Natural killer cell (primary cell): ENCODE measurements at regions not wholly inside any gene's neighbourhood (a gene's known extent, or its start where the extent isn't known, plus 50 kb on each side); places are given as distances from the start of the nearest gene placed in this dataset.

ENCODE experiments used
- ATAC-seq, 3 donors: fragments of 150-1000 bp in 2 of 3; fragments of 200-7000 bp in 1 of 3; cut with Tn5 transposase; 1 replicate in 1 of 3; 2 replicates in 2 of 3; pipeline ENCODE4 v1.10.0; 2021; ENCODE audit warnings: mild to moderate bottlenecking in 2 of 3, moderate library complexity in 2 of 3
- DNase-seq, 2 donors: peaks; one replicate each; pipeline versions ENCODE4 v3.0.0 to v3.0.0-alpha.2; 2013 to 2021; ENCODE audit warnings: mixed read lengths in 1 of 2
- H3K27ac ChIP-seq: one replicate; pipeline ENCODE4 v1.5.1; 2013; ENCODE audit warnings: mild to moderate bottlenecking, low read length
- H3K27me3 ChIP-seq: one replicate; pipeline ENCODE4 v1.6.1; 2013; ENCODE audit warnings: low read length; ENCODE audit not compliant: control insufficient read depth, insufficient read depth
- H3K36me3 ChIP-seq: one replicate; pipeline ENCODE4 v1.6.1; 2013; ENCODE audit warnings: low read length; ENCODE audit not compliant: control insufficient read depth, insufficient read depth
- H3K4me1 ChIP-seq: one replicate; pipeline ENCODE4 v1.6.1; 2013; ENCODE audit warnings: low read length; ENCODE audit not compliant: control insufficient read depth, insufficient read depth
- H3K4me3 ChIP-seq: one replicate; pipeline ENCODE4 v1.5.1; 2013; ENCODE audit warnings: low read length
- H3K9me3 ChIP-seq: one replicate; pipeline ENCODE4 v1.6.1; 2013; ENCODE audit warnings: low read length; ENCODE audit not compliant: control insufficient read depth, insufficient read depth
- H3K27ac Mint-ChIP-seq, 2 donors: one replicate each; pipeline ENCODE4 v1.8.0; 2022; ENCODE audit warnings: mild to moderate bottlenecking in 2 of 2, mixed read lengths in 2 of 2, moderate library complexity in 1 of 2
- H3K27me3 Mint-ChIP-seq, 2 donors: one replicate each; pipeline ENCODE4 v1.8.0; 2022; ENCODE audit warnings: low read depth in 2 of 2, mixed read lengths in 2 of 2
- H3K36me3 Mint-ChIP-seq: one replicate; pipeline ENCODE4 v1.8.0; 2022; ENCODE audit warnings: mixed read lengths
- H3K4me1 Mint-ChIP-seq, 2 donors: one replicate each; pipeline ENCODE4 v1.8.0; 2022; ENCODE audit warnings: mixed read lengths in 2 of 2
- H3K4me3 Mint-ChIP-seq: one replicate; pipeline ENCODE4 v1.8.0; 2022; ENCODE audit warnings: mild to moderate bottlenecking, moderate library complexity, mixed read lengths
- H3K9me3 Mint-ChIP-seq, 2 donors: one replicate each; pipeline ENCODE4 v1.8.0; 2022; ENCODE audit warnings: mixed read lengths in 2 of 2
- CTCF ChIP-seq: fragments of 200-600 bp; IDR thresholded peaks from one replicate; pipeline ENCODE4 v1.8.0; 2022; ENCODE audit warnings: antibody characterized with exemption
- WGBS: methylation state at CpG from one replicate; pipeline ENCODE4 v1.1.7; 2013; ENCODE audit warnings: missing lambda C conversion rate; ENCODE audit not compliant: insufficient coverage; 5-methylcytosine and 5-hydroxymethylcytosine counted together
- intact Hi-C: fragments of 100-400 bp; cut with micrococcal nuclease; formaldehyde crosslinking; loops from one replicate; pipeline ENCODE4 v1.14.2; 2022

GRCh38 chr1:217138173-217138765 is 415.0 kb upstream of the ESRRG start:
- Mint-ChIP-seq H3K9me3 (peaks cover 6 to 11% of the 10 kb centered on the region in 2 donors), H3K27ac (no peak overlapping the region), H3K36me3 (peaks cover 10% of the 10 kb centered on the region), H3K4me3 (no peak overlapping the region), H3K4me1 (no peaks in the 10 kb centered on the region), H3K27me3 (peaks cover 45 to 48% of the 10 kb centered on the region in 2 donors)
- Histone ChIP-seq H3K36me3 (no peaks in the 10 kb centered on the region), H3K27me3 (peaks cover 42% of the 10 kb centered on the region), H3K4me3 (no peak overlapping the region), H3K27ac (no peak overlapping the region), H3K9me3 (peaks cover 12% of the 10 kb centered on the region), H3K4me1 (no peaks in the 10 kb centered on the region)
- intact Hi-C loops: no loop called here
- ATAC-seq: no peak
- 2% methylated on average over 28 of the region's 29 CpGs for WGBS
- no peak for DNase-seq
- TF ChIP-seq CTCF: no peak

- no peaks in the 10 kb centered on the region for H3K36me3 ChIP-seq
- intact Hi-C loops: no loop called here
Measured at GRCh38 chr1:217137210-217137881, 414.1 kb upstream of the ESRRG start.

GRCh38 chr1:217136895-217137205 is 413.6 kb upstream of the ESRRG start:
- H3K27ac ChIP-seq: no peak overlapping the region
- Mint-ChIP-seq H3K36me3 (peaks cover 10% of the 10 kb centered on the region), H3K4me3 (no peak overlapping the region), H3K27ac (no peak overlapping the region), H3K9me3 (peaks cover 6 to 11% of the 10 kb centered on the region in 2 donors), H3K27me3 (peaks cover 45 to 48% of the 10 kb centered on the region in 2 donors), H3K4me1 (no peaks in the 10 kb centered on the region)
- no peak for DNase-seq
- TF ChIP-seq CTCF: no peak
- peaks cover 44% of the 10 kb centered on the region for H3K27me3 ChIP-seq
- H3K9me3 ChIP-seq: peaks cover 12% of the 10 kb centered on the region
- ATAC-seq: no peak
- H3K36me3 ChIP-seq: no peaks in the 10 kb centered on the region
- 6% methylated on average over 9 of the region's 11 CpGs for WGBS
- intact Hi-C loops: no loop called here
- H3K4me3 ChIP-seq: no peak overlapping the region
- no peaks in the 10 kb centered on the region for H3K4me1 ChIP-seq

More at GRCh38 chr1:217137210-217137881, 414.1 kb upstream of the ESRRG start:
- Mint-ChIP-seq H3K9me3 (peaks cover 6 to 11% of the 10 kb centered on the region in 2 donors), H3K4me3 (no peak overlapping the region), H3K27ac (no peak overlapping the region), H3K36me3 (peaks cover 10% of the 10 kb centered on the region), H3K4me1 (no peaks in the 10 kb centered on the region), H3K27me3 (peaks cover 45 to 48% of the 10 kb centered on the region in 2 donors)
- no peak for DNase-seq
- no peak for ATAC-seq
- Histone ChIP-seq H3K27ac (no peak overlapping the region), H3K4me1 (no peaks in the 10 kb centered on the region), H3K27me3 (peaks cover 44% of the 10 kb centered on the region), H3K9me3 (peaks cover 12% of the 10 kb centered on the region), H3K4me3 (no peak overlapping the region)
- 8% methylated on average over 53 of the region's 53 CpGs for WGBS
- TF ChIP-seq CTCF: no peak
